HL-60 (cell line): ENCODE measurements at regions not wholly inside any gene's neighbourhood (a gene's known extent, or its start where the extent isn't known, plus 50 kb on each side); places are given as distances from the start of the nearest gene placed in this dataset.

Source experiments
- TF ChIP-seq, protein P1 (sequence below): IDR thresholded peaks from one replicate; pipeline ENCODE4 v1.5.1; 2011; ENCODE audit warnings: low read length, control low read depth, inconsistent platforms; ENCODE audit not compliant: insufficient read depth
- TF ChIP-seq, protein P2 (sequence below): IDR thresholded peaks from 2 replicates; pipeline ENCODE4 v1.6.1; 2012; ENCODE audit warnings: low read depth; ENCODE audit not compliant: insufficient replicate concordance

DNA sequence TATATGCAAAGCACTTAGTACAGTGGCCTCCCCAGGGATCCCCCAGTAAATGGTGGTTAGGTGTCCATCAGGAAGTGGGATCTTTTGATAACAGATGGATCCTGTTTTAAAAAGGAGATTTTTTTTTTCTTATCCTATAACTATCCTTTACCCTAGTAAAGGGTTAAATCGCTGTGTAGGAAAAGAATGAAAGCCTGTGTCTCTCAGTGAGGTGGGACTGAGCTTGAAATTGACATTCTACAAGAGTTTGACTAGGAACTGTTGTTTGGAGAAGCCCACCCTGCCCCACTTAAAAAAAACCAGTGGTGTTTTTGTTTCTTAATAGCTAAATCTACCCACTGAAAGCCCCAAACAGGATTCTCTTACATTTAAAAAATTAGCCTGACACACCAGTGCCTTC is 112.2 kb upstream of the EGLN3 start:
- TF ChIP-seq, protein P1, sequence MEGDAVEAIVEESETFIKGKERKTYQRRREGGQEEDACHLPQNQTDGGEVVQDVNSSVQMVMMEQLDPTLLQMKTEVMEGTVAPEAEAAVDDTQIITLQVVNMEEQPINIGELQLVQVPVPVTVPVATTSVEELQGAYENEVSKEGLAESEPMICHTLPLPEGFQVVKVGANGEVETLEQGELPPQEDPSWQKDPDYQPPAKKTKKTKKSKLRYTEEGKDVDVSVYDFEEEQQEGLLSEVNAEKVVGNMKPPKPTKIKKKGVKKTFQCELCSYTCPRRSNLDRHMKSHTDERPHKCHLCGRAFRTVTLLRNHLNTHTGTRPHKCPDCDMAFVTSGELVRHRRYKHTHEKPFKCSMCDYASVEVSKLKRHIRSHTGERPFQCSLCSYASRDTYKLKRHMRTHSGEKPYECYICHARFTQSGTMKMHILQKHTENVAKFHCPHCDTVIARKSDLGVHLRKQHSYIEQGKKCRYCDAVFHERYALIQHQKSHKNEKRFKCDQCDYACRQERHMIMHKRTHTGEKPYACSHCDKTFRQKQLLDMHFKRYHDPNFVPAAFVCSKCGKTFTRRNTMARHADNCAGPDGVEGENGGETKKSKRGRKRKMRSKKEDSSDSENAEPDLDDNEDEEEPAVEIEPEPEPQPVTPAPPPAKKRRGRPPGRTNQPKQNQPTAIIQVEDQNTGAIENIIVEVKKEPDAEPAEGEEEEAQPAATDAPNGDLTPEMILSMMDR = no peak
- TF ChIP-seq, protein P2, sequence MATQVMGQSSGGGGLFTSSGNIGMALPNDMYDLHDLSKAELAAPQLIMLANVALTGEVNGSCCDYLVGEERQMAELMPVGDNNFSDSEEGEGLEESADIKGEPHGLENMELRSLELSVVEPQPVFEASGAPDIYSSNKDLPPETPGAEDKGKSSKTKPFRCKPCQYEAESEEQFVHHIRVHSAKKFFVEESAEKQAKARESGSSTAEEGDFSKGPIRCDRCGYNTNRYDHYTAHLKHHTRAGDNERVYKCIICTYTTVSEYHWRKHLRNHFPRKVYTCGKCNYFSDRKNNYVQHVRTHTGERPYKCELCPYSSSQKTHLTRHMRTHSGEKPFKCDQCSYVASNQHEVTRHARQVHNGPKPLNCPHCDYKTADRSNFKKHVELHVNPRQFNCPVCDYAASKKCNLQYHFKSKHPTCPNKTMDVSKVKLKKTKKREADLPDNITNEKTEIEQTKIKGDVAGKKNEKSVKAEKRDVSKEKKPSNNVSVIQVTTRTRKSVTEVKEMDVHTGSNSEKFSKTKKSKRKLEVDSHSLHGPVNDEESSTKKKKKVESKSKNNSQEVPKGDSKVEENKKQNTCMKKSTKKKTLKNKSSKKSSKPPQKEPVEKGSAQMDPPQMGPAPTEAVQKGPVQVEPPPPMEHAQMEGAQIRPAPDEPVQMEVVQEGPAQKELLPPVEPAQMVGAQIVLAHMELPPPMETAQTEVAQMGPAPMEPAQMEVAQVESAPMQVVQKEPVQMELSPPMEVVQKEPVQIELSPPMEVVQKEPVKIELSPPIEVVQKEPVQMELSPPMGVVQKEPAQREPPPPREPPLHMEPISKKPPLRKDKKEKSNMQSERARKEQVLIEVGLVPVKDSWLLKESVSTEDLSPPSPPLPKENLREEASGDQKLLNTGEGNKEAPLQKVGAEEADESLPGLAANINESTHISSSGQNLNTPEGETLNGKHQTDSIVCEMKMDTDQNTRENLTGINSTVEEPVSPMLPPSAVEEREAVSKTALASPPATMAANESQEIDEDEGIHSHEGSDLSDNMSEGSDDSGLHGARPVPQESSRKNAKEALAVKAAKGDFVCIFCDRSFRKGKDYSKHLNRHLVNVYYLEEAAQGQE = no peak
